ENCODE measurements at regions not wholly inside any gene's neighbourhood (a gene's known extent, or its start where the extent isn't known, plus 50 kb on each side); places are given as distances from the start of the nearest gene placed in this dataset.

DNA sequence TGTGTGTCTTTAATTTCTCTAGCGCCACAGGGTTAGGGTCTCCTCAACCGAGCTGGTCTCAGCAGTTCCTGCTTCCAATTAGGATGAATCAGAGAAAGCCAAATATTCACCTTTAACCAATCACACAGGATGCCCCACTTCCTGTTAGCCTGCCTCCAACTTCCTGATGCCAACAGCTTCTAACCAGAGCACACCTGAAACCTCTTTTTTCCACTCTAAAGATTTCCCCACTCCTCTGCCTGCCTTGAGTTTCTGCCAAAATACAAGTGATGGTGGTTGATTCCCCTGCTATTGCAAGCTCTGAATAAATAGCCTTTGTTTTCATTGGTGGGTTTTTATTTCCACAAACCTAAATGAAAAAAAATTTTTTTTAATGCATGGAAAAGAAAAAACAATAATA lies 144.7 kb upstream of the UST start:
- Mint-ChIP-seq H3K9me3 (peaks cover 7 to 29% (median 11%) of the 10 kb centered on the region in 9 donors), H3K36me3 (peaks cover 0 to 5% (median 0%) of the 10 kb centered on the region in 3 donors), H3K27ac (no peak overlapping the region), H3K4me3 (no peak overlapping the region), H3K27me3 (peaks cover 0 to 5% (median under 1%) of the 10 kb centered on the region in 5 donors), H3K4me1 (no peaks in the 10 kb centered on the region)
- POLR2A ChIA-PET = no interaction called here
- DNase-seq = no peak
- no peak for ATAC-seq

DNA sequence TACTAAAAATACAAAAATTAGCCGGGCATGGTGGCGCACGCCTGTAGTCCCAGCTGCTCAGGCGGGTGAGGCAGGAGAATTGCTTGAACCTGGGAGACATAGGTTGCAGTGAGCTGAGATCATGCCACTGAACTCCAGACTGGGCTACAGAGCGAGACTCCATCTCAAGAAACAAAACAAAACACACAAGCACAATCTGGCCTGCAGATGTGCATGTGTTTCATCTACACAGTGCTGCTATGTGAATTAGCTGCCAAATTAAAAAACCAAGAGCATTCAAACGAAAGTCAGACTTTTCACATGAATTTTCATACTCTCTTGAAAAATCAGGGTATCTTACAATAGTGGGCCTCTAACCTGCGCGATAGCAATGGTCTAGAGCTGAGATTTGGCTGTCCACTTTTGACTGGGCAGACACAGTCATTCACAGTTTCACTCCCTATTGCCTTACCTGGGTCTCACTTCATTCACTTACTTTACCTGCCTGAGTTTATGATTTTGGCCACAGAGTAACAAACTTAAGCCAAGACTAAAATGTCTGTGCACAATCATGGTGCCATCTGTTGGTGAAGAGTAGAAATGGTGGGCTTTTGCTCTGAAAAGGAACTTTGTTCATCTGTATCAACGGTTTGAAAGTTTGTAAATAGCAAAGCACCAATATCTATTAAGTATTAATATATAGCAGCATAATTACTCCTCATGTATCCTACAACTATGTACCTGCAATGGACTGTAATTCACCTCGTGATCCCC lies 138.5 kb upstream of the UST start:
- Mint-ChIP-seq H3K27me3 (peaks cover 2 to 22% (median 13%) of the 10 kb centered on the region in 5 donors), H3K27ac (no peak overlapping the region), H3K36me3 (no peaks in the 10 kb centered on the region), H3K4me3 (no peak overlapping the region), H3K4me1 (no peaks in the 10 kb centered on the region), H3K9me3 (peaks cover 0 to 9% (median 0%) of the 10 kb centered on the region in 9 donors)
- DNase-seq = no peak
- POLR2A ChIA-PET = no interaction called here
- ATAC-seq = no peak

DNA sequence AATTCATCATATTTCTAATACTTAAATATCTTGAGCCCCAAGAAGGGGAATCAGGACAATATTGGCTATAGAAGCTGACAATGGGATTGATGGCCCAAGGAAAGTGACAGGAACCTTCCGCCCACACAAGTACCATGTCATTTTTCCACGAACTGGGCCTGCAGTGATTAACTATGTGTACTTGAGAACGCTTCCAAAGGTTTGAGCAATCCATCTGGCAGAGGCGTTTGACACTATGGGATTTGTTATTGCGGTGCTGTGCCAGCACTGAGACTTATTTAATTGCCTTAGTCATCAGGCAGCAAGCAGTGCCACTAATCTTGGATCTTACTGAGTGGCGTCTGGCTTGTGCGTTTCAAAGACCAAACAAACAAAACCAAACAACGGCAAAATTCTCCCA lies 135.6 kb upstream of the UST start:
- POLR2A ChIA-PET = no interaction called here
- Mint-ChIP-seq H3K9me3 (no peaks in the 10 kb centered on the region), H3K4me1 (no peaks in the 10 kb centered on the region), H3K36me3 (no peaks in the 10 kb centered on the region), H3K4me3 (no peak overlapping the region), H3K27me3 (peaks cover 2 to 22% (median 12%) of the 10 kb centered on the region in 5 donors), H3K27ac (peak overlapping the region in 1 of 10 donors; percentile 66)
- no peak for ATAC-seq
- DNase-seq = no peak

DNA sequence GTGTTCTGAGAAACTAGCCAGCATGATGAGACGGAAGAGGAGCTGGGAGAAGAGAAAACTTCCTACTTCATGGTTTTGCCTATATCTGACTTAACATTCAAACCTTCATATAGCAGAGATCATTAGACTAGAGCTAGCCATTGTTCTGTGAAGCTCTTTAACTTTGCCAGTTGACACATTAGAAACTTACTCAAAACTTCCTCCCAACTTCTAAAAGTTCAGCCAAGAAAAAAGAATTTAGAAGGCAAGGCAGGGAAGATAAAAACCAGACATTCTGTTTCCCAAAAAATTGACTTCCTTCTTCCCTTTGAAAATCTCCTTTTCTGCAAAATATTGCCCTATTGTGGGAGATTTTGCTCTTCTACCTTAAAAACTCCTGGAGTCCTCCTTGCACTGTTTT lies 134.8 kb upstream of the UST start:
- no peak for DNase-seq
- H3K36me3 Mint-ChIP-seq = no peaks in the 10 kb centered on the region
- H3K27ac Mint-ChIP-seq = no peak overlapping the region
- no peaks in the 10 kb centered on the region for H3K4me1 Mint-ChIP-seq
- peaks cover 2 to 22% (median 12%) of the 10 kb centered on the region in 5 donors for H3K27me3 Mint-ChIP-seq
- POLR2A ChIA-PET = no interaction called here
- H3K4me3 Mint-ChIP-seq = no peak overlapping the region
- H3K9me3 Mint-ChIP-seq = no peaks in the 10 kb centered on the region
- no peak for ATAC-seq

DNA sequence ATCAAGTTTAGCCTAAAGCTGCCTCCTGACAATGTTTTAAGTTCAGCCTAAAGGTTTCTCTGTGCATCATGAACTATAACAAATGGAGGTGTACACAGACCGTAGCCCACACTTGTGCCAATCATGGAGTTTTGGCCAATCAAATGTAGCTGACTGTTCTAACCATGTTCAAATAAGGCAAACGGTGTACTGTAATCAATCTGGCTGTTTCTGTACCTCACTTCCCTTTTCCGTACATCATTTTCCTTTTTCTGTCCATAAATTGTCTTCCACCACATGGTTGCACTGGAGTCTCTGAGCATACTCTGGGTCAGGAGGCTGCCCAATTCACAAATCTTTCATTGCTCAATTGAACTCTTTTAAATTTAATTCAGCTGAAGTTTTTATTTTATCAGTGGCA lies 132.2 kb upstream of the UST start:
- peaks cover 3 to 22% (median 13%) of the 10 kb centered on the region in 5 donors for H3K27me3 Mint-ChIP-seq

DNA sequence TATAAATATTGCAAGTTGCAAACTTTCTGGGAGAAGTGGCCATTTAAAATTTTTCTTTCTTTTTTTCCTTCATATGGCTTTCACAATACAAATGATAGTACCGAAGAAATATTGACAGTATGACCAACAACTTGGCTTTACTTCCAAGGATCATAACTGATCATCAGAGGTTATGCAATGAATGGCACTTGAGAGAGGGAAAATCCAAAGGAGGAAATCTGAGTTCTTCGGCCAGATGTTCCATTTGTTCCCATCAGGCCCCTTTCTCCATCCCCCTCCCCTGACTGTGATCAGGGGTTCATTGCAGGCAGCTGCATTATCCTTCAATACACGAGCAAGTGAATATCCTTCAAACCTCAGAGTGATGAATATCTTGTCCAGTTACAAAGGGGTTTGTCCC lies 130.0 kb upstream of the UST start:
- no peaks in the 10 kb centered on the region for H3K9me3 Mint-ChIP-seq
- H3K27ac Mint-ChIP-seq = no peak overlapping the region
- no peak overlapping the region for H3K4me3 Mint-ChIP-seq
- ATAC-seq (no peak), DNase-seq (no peak)
- peaks cover under 1 to 6% (median 5%) of the 10 kb centered on the region in 5 donors for H3K27me3 Mint-ChIP-seq
- POLR2A ChIA-PET = no interaction called here
- no peaks in the 10 kb centered on the region for H3K36me3 Mint-ChIP-seq
- no peaks in the 10 kb centered on the region for H3K4me1 Mint-ChIP-seq

More for the DNA sequence above, 132.2 kb upstream of the UST start:
- no peaks in the 10 kb centered on the region for H3K9me3 Mint-ChIP-seq
- no peak for ATAC-seq
- no peak overlapping the region for H3K27ac Mint-ChIP-seq
- POLR2A ChIA-PET = no interaction called here
- H3K4me1 Mint-ChIP-seq = no peaks in the 10 kb centered on the region
- no peak overlapping the region for H3K4me3 Mint-ChIP-seq
- DNase-seq = no peak
- no peaks in the 10 kb centered on the region for H3K36me3 Mint-ChIP-seq

DNA sequence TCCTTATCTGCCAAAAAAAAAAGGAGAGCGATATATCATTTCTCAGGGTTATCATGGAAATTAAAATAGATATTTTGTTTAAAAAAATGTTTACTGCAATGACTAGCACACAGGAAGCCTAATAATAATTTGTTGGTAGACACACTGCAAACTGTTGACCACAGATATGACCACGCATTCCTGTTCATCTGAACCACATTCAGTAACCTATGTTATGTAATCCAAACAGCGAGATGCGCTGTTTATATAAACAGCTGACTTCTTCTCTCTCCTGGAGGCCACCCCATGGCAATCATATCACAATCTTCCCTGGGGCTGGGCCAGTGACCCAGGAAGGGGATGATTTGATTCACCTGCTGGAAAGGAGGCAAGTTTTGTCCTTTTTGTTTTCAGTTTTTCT lies 129.3 kb upstream of the UST start:
- ATAC-seq (no peak), DNase-seq (no peak)
- POLR2A ChIA-PET = no interaction called here
- no peak overlapping the region for H3K27ac Mint-ChIP-seq
- no peaks in the 10 kb centered on the region for H3K9me3 Mint-ChIP-seq
- no peaks in the 10 kb centered on the region for H3K36me3 Mint-ChIP-seq
- H3K4me3 Mint-ChIP-seq = no peak overlapping the region
- peaks cover 0 to 5% (median 2%) of the 10 kb centered on the region in 5 donors for H3K27me3 Mint-ChIP-seq
- H3K4me1 Mint-ChIP-seq = no peaks in the 10 kb centered on the region

DNA sequence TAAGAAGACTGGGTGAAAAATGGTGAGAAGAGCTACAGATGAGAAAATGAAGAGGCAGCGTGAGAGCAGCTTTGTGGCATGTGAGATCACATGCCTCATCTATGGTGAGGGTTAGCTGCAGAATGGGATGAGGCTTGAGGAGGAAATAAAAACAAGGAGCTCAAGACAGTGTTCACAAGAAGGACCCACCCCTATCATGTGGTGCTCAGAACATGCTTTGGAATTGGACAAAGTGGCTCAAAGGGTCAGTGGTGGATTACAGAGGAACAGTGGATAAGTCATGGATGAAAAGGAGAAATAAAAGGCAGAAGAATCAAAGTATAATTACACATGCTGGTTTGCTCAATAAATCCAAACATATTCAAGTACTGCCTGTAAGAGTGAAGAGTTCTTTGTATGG lies 126.9 kb upstream of the UST start:
- peaks cover 0 to 6% (median 3%) of the 10 kb centered on the region in 5 donors for H3K27me3 Mint-ChIP-seq
- ATAC-seq (no peak), DNase-seq (no peak)
- H3K4me3 Mint-ChIP-seq = no peak overlapping the region
- POLR2A ChIA-PET = no interaction called here
- no peaks in the 10 kb centered on the region for H3K4me1 Mint-ChIP-seq
- no peaks in the 10 kb centered on the region for H3K9me3 Mint-ChIP-seq
- no peaks in the 10 kb centered on the region for H3K36me3 Mint-ChIP-seq
- no peak overlapping the region for H3K27ac Mint-ChIP-seq

DNA sequence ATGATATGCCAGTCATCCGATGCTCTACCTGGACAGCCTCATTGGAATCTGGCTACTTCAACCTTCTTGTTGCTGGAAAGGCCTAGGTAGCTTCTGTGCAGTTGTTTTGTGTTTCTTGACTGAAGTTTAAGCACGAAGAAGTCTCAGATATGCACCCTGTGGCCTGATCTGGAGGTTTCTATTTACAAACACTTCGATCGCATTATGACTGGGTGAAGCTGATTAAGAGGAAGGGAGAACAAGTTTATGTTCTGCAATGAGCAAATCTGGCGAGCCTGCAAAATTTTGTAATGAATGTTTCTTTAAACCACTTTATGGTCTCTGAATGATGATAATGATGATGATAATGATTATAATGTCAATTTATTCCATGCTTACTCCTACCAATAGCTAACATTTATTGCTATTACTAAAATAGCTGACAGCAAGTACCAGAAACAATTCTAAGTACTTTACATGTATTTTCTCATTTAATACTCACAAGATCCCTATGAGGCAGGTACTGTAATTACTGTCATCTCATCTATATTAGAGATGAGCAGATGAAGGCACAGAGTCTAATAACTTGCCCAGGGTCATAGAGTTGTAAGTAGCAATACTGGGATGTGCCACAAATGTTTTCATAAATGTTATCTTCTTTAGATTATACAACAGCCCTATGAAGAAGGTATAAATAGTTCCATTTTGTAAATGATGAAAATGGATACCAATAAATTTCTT lies 126.1 kb upstream of the UST start:
- Mint-ChIP-seq H3K9me3 (no peaks in the 10 kb centered on the region), H3K4me1 (no peaks in the 10 kb centered on the region), H3K27me3 (peaks cover 0 to 6% (median 3%) of the 10 kb centered on the region in 5 donors), H3K4me3 (no peak overlapping the region), H3K27ac (no peak overlapping the region), H3K36me3 (no peaks in the 10 kb centered on the region)
- no peak for DNase-seq
- POLR2A ChIA-PET = no interaction called here
- ATAC-seq = no peak

DNA sequence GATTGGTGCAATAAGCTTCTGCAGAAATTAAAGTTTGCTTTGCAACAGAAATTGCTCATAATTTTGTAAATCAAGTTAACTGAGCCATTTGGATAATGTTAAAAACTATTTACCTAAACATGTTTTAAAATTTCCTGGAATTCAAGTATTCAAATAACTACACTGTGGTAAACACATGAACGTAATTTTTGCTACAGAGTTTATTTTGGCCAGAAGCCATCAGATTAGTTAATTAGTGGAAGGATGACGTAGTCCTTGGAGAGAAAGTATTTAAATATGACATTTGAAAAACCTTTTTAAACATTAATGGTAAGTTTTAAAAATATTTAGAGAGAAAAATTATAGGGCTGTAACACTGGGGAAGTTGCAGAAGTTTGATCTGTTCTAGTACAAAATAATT lies 121.2 kb upstream of the UST start:
- no peak overlapping the region for H3K4me3 Mint-ChIP-seq
- peaks cover 0 to 3% (median 2%) of the 10 kb centered on the region in 5 donors for H3K27me3 Mint-ChIP-seq
- H3K4me1 Mint-ChIP-seq = peaks cover 0 to 7% (median 0%) of the 10 kb centered on the region in 4 donors
- DNase-seq (no peak), ATAC-seq (no peak)
- POLR2A ChIA-PET = no interaction called here
- H3K36me3 Mint-ChIP-seq = no peaks in the 10 kb centered on the region
- no peaks in the 10 kb centered on the region for H3K9me3 Mint-ChIP-seq
- no peak overlapping the region for H3K27ac Mint-ChIP-seq

DNA sequence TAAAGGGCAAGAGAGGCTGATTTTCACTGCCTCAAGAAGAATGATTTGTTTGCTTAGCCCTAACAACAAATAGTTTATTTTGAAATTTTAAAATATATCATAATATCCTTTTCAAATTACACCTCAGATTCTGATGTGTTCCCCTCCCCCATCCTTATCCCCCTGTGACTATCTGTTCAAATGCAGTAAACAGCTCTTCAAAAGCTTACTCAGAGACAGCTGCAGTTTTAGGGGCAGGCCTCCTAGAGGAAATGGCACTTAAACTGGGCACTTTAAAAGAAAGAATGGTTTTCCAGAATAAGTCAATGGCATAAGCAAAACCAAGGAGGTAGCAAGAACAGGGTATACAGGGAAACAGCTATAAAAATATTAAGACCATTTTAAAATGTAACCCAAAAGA lies 118.6 kb upstream of the UST start:
- H3K4me3 Mint-ChIP-seq = no peak overlapping the region
- peaks cover 0 to 5% (median 4%) of the 10 kb centered on the region in 5 donors for H3K27me3 Mint-ChIP-seq
- no peaks in the 10 kb centered on the region for H3K36me3 Mint-ChIP-seq
- no peak overlapping the region for H3K27ac Mint-ChIP-seq
- no peak for DNase-seq
- no peaks in the 10 kb centered on the region for H3K9me3 Mint-ChIP-seq
- POLR2A ChIA-PET = no interaction called here
- peaks cover 0 to 7% (median 0%) of the 10 kb centered on the region in 4 donors for H3K4me1 Mint-ChIP-seq
- no peak for ATAC-seq

DNA sequence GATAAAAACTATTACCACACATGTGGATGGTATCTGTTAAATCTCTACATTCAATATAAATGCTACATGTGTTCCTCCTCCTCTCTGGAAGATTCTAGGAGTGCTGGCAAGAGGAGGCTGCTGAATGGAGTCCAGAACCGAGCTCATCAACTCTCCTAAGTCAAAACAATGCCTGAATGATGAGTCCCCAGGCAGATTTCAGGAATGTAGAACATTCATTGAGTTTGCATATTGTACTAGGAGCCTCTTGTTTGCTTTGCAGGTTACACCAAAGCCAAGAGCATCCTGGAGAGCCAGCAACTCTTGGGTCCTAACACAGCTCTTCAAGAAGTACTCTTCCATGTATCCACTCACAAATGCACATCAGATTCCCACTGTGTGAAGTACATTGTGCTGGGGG lies 117.6 kb upstream of the UST start:
- Mint-ChIP-seq H3K4me1 (peaks cover 0 to 7% (median 0%) of the 10 kb centered on the region in 4 donors), H3K36me3 (no peaks in the 10 kb centered on the region), H3K4me3 (no peak overlapping the region), H3K9me3 (no peaks in the 10 kb centered on the region), H3K27me3 (peaks cover 0 to 4% (median 3%) of the 10 kb centered on the region in 5 donors), H3K27ac (no peak overlapping the region)
- POLR2A ChIA-PET = no interaction called here
- DNase-seq = no peak
- ATAC-seq = no peak

DNA sequence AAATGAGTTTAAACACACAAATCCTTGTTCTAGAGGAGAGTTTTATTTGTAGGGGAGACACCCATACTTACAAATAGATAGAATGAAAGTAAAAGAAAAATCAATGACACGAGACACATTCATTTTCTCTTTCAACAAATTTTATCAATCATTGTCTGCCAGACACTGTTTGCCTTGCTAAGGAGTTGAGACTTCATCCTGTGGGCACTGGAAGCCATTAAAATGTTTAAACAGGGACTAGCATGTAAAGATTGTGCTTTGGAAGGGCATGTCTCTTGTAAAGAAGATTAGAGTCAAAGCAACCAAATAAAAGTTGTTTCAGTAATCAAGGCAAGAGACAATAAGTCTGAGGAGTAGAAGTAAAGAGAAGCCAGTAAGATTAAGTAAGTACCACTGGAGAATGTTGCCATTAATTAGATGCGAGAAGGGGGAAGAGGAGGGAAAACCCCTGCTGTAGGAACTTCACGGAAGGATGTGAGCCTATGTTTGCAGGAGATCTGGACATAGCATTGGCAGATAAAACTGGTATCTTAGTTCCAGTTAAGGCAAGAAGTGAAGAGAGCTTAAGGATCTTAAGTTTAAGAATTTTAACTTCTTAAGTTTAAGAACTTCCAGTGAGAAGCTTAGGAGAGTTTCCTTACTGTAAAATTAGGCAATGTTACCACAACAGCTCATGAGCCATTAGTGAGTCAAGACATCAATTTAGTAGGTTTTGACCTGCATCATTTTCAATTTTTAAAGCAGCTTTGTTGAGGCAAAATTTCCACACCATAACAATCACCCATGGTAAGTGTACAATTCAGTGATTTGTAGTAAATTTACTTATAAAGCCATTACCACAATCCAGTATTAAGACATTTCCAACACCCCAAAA lies 117.0 kb upstream of the UST start:
- POLR2A ChIA-PET = no interaction called here
- DNase-seq (no peak), ATAC-seq (no peak)
- no peak overlapping the region for H3K4me3 Mint-ChIP-seq
- H3K4me1 Mint-ChIP-seq = peaks cover 0 to 7% (median 0%) of the 10 kb centered on the region in 4 donors
- no peak overlapping the region for H3K27ac Mint-ChIP-seq
- no peaks in the 10 kb centered on the region for H3K9me3 Mint-ChIP-seq
- peaks cover 0 to 4% (median 3%) of the 10 kb centered on the region in 5 donors for H3K27me3 Mint-ChIP-seq
- no peaks in the 10 kb centered on the region for H3K36me3 Mint-ChIP-seq

Data from naive thymus-derived CD8-positive, alpha-beta T cell (primary cell).